Endothelial cell (in vitro differentiated cells): ENCODE measurements at regions not wholly inside any gene's neighbourhood (a gene's known extent, or its start where the extent isn't known, plus 50 kb on each side); places are given as distances from the start of the nearest gene placed in this dataset.

Experiments used
- DNase-seq: peaks from one replicate; pipeline ENCODE4 v3.0.0; 2021; ENCODE audit warnings: low spot score
- H3K27ac Mint-ChIP-seq: one replicate; pipeline ENCODE4 v1.8.0; 2021; ENCODE audit warnings: mixed read lengths, inconsistent platforms; ENCODE audit not compliant: unreplicated experiment
- H3K27me3 Mint-ChIP-seq: one replicate; pipeline ENCODE4 v1.8.0; 2021; ENCODE audit warnings: mild to moderate bottlenecking, moderate library complexity, mixed read lengths, inconsistent platforms; ENCODE audit not compliant: unreplicated experiment
- H3K36me3 Mint-ChIP-seq: one replicate; pipeline ENCODE4 v1.8.0; 2021; ENCODE audit warnings: mild to moderate bottlenecking, low read depth, mixed read lengths, inconsistent platforms; ENCODE audit not compliant: unreplicated experiment
- H3K4me1 Mint-ChIP-seq: one replicate; pipeline ENCODE4 v1.8.0; 2021; ENCODE audit warnings: mild to moderate bottlenecking, mixed read lengths, inconsistent platforms; ENCODE audit not compliant: unreplicated experiment
- H3K4me3 Mint-ChIP-seq: one replicate; pipeline ENCODE4 v1.8.0; 2021; ENCODE audit warnings: mild to moderate bottlenecking, mixed read lengths, inconsistent platforms; ENCODE audit not compliant: unreplicated experiment
- H3K9me3 Mint-ChIP-seq: one replicate; pipeline ENCODE4 v1.8.0; 2021; ENCODE audit warnings: mixed read lengths, inconsistent platforms; ENCODE audit not compliant: unreplicated experiment
- TF ChIP-seq, protein P1 (sequence below): fragments of 200-600 bp; sonication (generic); IDR thresholded peaks from one replicate; pipeline ENCODE4 v1.5.0; 2021; ENCODE audit warnings: antibody characterized with exemption; ENCODE audit not compliant: unreplicated experiment

DNA sequence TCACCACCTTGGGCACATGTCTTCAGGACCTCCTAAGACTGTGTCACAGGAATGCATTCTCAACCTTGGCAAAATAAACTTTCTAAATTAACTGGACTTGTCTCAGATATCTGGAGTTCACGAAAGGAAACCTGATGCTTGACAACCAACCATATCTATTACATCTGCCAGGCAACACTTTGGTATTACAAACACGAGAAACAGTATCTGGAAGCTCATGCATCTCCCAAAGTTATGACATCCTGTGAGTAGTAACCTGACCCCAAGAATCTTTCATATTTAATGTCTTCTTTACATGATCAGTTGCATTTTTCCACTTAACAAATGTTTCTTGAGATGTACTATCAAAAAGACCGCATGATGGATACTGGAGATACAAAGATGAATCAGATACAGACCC lies 465.3 kb upstream of the AGTR1 start:
- Mint-ChIP-seq H3K4me1 (peaks cover 13% of the 10 kb centered on the region), H3K27ac (no peak overlapping the region), H3K36me3 (no peaks in the 10 kb centered on the region), H3K9me3 (no peaks in the 10 kb centered on the region), H3K27me3 (peaks cover 2% of the 10 kb centered on the region), H3K4me3 (no peak overlapping the region)
- TF ChIP-seq, protein P1, sequence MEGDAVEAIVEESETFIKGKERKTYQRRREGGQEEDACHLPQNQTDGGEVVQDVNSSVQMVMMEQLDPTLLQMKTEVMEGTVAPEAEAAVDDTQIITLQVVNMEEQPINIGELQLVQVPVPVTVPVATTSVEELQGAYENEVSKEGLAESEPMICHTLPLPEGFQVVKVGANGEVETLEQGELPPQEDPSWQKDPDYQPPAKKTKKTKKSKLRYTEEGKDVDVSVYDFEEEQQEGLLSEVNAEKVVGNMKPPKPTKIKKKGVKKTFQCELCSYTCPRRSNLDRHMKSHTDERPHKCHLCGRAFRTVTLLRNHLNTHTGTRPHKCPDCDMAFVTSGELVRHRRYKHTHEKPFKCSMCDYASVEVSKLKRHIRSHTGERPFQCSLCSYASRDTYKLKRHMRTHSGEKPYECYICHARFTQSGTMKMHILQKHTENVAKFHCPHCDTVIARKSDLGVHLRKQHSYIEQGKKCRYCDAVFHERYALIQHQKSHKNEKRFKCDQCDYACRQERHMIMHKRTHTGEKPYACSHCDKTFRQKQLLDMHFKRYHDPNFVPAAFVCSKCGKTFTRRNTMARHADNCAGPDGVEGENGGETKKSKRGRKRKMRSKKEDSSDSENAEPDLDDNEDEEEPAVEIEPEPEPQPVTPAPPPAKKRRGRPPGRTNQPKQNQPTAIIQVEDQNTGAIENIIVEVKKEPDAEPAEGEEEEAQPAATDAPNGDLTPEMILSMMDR: no peak
- DNase-seq: no peak

DNA sequence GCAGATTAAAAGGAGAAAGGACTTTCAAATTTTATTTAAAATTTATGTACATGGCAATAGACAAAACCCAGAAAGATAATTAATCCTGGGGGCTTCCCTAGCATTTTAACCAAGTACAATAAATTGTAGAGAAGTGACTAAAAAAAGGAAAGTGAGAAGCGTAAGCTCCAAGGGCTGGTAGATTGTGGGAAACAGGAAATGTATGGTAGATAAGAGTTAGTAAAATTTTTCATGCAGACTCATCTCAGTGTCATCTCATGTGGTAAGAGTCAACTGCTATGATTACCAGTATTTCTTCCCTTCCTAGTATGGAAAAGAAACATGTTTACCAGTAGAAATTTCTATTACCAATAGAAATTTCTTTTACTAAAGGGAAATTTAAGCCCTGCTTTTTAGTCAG lies 464.3 kb upstream of the AGTR1 start:
- Mint-ChIP-seq H3K27ac (no peak overlapping the region), H3K4me1 (peaks cover 6% of the 10 kb centered on the region), H3K9me3 (no peaks in the 10 kb centered on the region), H3K27me3 (peaks cover 2% of the 10 kb centered on the region), H3K36me3 (no peaks in the 10 kb centered on the region), H3K4me3 (no peak overlapping the region)
- TF ChIP-seq, protein P1: no peak
- DNase-seq: no peak

DNA sequence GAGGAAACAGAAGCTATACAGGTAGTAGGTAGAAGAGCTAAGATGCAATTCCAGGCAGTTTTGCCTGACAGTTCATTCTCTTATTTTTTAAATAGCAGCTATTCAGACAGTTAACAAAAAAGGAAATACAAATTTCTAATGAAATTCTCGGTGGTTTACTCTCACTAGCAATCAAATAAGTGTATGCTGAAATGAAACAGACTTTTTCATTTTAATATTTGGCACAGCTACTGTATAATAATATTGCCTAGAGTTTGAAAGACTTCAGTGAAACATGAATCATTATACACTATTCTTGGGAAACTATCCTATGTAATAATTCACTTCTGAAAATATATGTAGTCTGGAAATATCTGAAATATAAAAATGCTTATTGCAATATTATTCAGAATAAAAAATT lies 463.2 kb upstream of the AGTR1 start:
- Mint-ChIP-seq H3K36me3 (no peaks in the 10 kb centered on the region), H3K27ac (no peak overlapping the region), H3K4me3 (no peak overlapping the region), H3K27me3 (peaks cover 2% of the 10 kb centered on the region), H3K4me1 (no peaks in the 10 kb centered on the region), H3K9me3 (no peaks in the 10 kb centered on the region)
- TF ChIP-seq, protein P1: no peak
- DNase-seq: no peak

DNA sequence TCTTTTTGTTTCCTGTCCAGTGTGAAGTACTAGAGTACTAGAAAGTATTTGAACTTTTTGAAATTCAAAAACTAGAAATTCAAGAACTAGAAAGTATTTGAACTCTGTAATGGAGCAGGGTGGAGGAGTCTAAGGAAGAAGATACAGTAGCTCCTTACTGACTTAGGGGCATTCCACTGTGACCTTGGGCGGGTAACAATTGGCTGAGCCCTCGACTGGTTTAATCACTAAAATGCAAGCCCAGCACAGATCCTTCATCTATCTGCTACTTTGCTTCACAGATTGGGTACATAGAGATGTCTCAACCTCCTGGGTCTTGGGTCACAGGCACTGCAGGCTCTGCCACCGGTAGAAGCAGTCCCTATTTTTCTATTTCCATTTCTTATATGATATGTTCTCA lies 462.1 kb upstream of the AGTR1 start:
- peaks cover 3% of the 10 kb centered on the region for H3K4me1 Mint-ChIP-seq
- H3K9me3 Mint-ChIP-seq: no peaks in the 10 kb centered on the region
- TF ChIP-seq, protein P1: no peak
- H3K27me3 Mint-ChIP-seq: peaks cover 2% of the 10 kb centered on the region
- no peak overlapping the region for H3K27ac Mint-ChIP-seq
- no peak for DNase-seq
- H3K36me3 Mint-ChIP-seq: no peaks in the 10 kb centered on the region
- no peak overlapping the region for H3K4me3 Mint-ChIP-seq

GRCh38 chr3:148238421-148238821 lies 459.3 kb upstream of the AGTR1 start:
- Mint-ChIP-seq H3K27me3 (peaks cover 2% of the 10 kb centered on the region), H3K4me1 (peaks cover 5% of the 10 kb centered on the region), H3K9me3 (no peaks in the 10 kb centered on the region), H3K36me3 (no peaks in the 10 kb centered on the region), H3K27ac (no peak overlapping the region), H3K4me3 (no peak overlapping the region)
- DNase-seq: no peak
- TF ChIP-seq, protein P1: no peak
